ENCODE measurements at regions not wholly inside any gene's neighbourhood (a gene's known extent, or its start where the extent isn't known, plus 50 kb on each side); places are given as distances from the start of the nearest gene placed in this dataset.

DNA sequence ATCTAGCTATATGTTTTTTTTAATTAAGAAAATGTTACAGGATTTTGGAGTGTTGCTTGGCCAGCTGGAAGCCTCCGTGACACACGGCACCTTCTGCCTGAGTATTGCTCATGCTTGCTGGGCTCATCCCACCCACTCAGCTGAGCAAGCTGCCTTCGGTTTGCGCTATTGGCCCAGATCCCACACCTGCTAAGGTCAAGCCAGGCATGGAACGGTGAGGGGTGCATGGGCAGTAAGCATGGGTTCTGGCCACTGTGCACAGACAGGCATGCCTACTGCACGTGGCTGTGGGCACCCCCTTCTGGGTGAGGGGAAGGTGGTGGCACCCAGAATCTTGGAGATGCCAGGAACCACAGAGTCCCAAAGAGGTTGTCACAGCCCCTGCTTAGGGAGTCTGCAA, 1178.4 kb upstream of the PCDH7 start:
- H3K4me1 ChIP-seq: no peaks in the 10 kb centered on the region
- H3K36me3 ChIP-seq: no peaks in the 10 kb centered on the region
- H3K9me3 ChIP-seq: no peaks in the 10 kb centered on the region
- no peak for ATAC-seq
- in situ Hi-C loops (cut with MboI; ENCODE audit: low sequenced_read_pairs in 4 of 4): no loop called here
- no peak overlapping the region for H3K27ac ChIP-seq
- no peak for DNase-seq
- H3K4me3 ChIP-seq: no peak overlapping the region
- no peaks in the 10 kb centered on the region for H3K27me3 ChIP-seq
- no peak for TF ChIP-seq POLR2A (IDR thresholded peaks at IDR 0.05)
- TF ChIP-seq, protein P1, sequence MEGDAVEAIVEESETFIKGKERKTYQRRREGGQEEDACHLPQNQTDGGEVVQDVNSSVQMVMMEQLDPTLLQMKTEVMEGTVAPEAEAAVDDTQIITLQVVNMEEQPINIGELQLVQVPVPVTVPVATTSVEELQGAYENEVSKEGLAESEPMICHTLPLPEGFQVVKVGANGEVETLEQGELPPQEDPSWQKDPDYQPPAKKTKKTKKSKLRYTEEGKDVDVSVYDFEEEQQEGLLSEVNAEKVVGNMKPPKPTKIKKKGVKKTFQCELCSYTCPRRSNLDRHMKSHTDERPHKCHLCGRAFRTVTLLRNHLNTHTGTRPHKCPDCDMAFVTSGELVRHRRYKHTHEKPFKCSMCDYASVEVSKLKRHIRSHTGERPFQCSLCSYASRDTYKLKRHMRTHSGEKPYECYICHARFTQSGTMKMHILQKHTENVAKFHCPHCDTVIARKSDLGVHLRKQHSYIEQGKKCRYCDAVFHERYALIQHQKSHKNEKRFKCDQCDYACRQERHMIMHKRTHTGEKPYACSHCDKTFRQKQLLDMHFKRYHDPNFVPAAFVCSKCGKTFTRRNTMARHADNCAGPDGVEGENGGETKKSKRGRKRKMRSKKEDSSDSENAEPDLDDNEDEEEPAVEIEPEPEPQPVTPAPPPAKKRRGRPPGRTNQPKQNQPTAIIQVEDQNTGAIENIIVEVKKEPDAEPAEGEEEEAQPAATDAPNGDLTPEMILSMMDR (IDR thresholded peaks at IDR 0.05 in 4 of 5, conservative IDR thresholded peaks at IDR 0.05 in 1 of 5): no peak
- intact Hi-C loops (cut with DNase I; ENCODE audit: low total_unique reads): no loop called here

DNA sequence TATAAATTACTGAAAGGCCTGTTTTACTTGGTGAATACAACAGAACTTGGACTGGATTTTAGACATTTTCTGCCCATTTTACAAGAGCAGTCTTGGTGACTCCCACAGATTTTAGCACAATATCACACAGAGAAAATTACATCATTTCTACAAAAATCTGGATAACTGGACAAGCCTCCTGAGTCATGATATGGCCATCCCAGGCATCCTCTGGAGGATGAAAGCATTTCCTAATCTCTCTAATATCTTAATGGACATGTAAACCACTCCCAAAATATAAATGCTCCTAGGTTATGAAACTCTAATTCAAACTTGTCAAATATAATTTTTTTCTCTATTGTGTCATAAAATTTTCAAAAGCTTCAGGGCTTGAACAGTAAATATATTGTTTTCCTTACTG, 1170.8 kb upstream of the PCDH7 start:
- Histone ChIP-seq H3K27me3 (no peaks in the 10 kb centered on the region), H3K27ac (no peak overlapping the region), H3K4me3 (no peak overlapping the region), H3K36me3 (no peaks in the 10 kb centered on the region), H3K4me1 (no peaks in the 10 kb centered on the region), H3K9me3 (no peaks in the 10 kb centered on the region)
- TF ChIP-seq POLR2A (IDR thresholded peaks at IDR 0.05): no peak
- TF ChIP-seq, protein P1 (IDR thresholded peaks at IDR 0.05 in 4 of 5, conservative IDR thresholded peaks at IDR 0.05 in 1 of 5): no peak
- in situ Hi-C loops (cut with MboI; ENCODE audit: low sequenced_read_pairs in 4 of 4): no loop called here
- no peak for ATAC-seq
- intact Hi-C loops (cut with DNase I; ENCODE audit: low total_unique reads): no loop called here
- no peak for DNase-seq

DNA sequence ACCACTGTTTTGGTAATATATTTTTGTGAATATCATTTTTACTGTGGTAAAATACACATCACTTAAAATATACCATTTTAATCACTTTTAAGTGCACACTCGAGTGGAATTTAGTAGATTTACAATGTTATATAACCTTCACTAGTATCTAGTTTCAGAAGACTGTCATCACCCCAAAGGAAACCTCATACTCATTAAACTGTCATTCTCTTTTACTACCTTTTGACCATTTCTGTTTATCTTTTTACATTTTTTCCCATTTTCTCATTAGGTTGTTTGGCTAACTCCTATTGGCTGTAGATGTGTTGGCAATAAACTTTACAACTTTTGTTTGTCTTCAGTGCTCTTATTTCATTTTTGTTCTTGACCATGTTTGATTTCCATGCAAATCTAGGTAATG, 1168.3 kb upstream of the PCDH7 start:
- TF ChIP-seq, protein P1 (IDR thresholded peaks at IDR 0.05 in 4 of 5, conservative IDR thresholded peaks at IDR 0.05 in 1 of 5): no peak
- no peak for TF ChIP-seq POLR2A (IDR thresholded peaks at IDR 0.05)
- Histone ChIP-seq H3K36me3 (no peaks in the 10 kb centered on the region), H3K9me3 (no peaks in the 10 kb centered on the region), H3K27me3 (no peaks in the 10 kb centered on the region), H3K4me1 (no peaks in the 10 kb centered on the region), H3K27ac (no peak overlapping the region), H3K4me3 (no peak overlapping the region)
- in situ Hi-C loops (cut with MboI; ENCODE audit: low sequenced_read_pairs in 4 of 4): no loop called here
- intact Hi-C loops (cut with DNase I; ENCODE audit: low total_unique reads): no loop called here
- DNase-seq (no peak), ATAC-seq (no peak)

DNA sequence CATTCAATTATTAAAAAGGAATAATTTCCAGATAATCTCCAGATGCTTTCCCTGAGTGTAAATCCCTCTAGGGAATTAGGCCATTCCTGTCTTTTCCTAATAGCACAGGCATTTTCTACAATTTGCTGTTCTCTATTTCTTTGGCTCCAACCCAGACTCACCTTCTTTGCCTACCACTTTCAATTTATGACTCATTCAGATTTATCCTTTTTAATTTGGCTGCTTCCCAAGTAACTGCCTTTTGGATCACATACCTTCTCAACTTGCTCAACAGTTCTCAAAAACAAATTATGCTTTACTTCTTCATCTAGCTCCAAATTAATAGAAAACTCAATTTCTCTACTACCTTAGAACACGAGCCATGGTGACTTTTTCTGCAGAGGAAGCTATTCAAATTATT, 1166.3 kb upstream of the PCDH7 start:
- no peak overlapping the region for H3K27ac ChIP-seq
- no peak for DNase-seq
- intact Hi-C loops (cut with DNase I; ENCODE audit: low total_unique reads) (no loop called here), in situ Hi-C loops (cut with MboI; ENCODE audit: low sequenced_read_pairs in 4 of 4) (no loop called here)
- H3K9me3 ChIP-seq: no peaks in the 10 kb centered on the region
- ATAC-seq: no peak
- no peaks in the 10 kb centered on the region for H3K27me3 ChIP-seq
- H3K36me3 ChIP-seq: no peaks in the 10 kb centered on the region
- H3K4me1 ChIP-seq: no peaks in the 10 kb centered on the region
- no peak overlapping the region for H3K4me3 ChIP-seq
- TF ChIP-seq POLR2A (IDR thresholded peaks at IDR 0.05): no peak
- TF ChIP-seq, protein P1 (IDR thresholded peaks at IDR 0.05 in 4 of 5, conservative IDR thresholded peaks at IDR 0.05 in 1 of 5): no peak

DNA sequence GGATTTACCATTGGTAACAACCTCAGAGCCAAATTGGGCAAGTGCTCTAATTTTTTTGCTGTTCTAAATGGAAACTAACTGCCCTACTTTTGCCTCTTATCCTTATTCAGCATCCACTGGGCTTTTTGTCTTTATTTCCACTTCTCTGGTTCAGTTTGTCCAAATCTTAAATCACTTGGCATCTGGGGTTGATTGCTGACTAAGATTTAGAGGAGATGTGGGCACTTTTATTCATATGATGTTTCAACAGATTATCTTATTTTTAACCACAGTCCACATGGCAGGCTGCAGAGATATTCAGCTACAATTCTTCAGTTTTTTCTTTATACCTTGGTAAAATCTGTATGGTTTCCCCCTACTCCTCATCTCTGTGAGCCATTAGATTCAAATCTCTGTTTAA, 1161.4 kb upstream of the PCDH7 start:
- Histone ChIP-seq H3K36me3 (no peaks in the 10 kb centered on the region), H3K9me3 (no peaks in the 10 kb centered on the region), H3K4me1 (no peaks in the 10 kb centered on the region), H3K27ac (no peak overlapping the region), H3K27me3 (no peaks in the 10 kb centered on the region), H3K4me3 (no peak overlapping the region)
- intact Hi-C loops (cut with DNase I; ENCODE audit: low total_unique reads): no loop called here
- DNase-seq (no peak), ATAC-seq (no peak)
- in situ Hi-C loops (cut with MboI; ENCODE audit: low sequenced_read_pairs in 4 of 4): no loop called here
- TF ChIP-seq, protein P1 (IDR thresholded peaks at IDR 0.05 in 4 of 5, conservative IDR thresholded peaks at IDR 0.05 in 1 of 5): no peak
- TF ChIP-seq POLR2A (IDR thresholded peaks at IDR 0.05): no peak
